NCI-H2171 treated with DMSO at 0.1 percent for 48 hours (cell line): ENCODE measurements at regions not wholly inside any gene's neighbourhood (a gene's known extent, or its start where the extent isn't known, plus 50 kb on each side); places are given as distances from the start of the nearest gene placed in this dataset.

Experiments
- DNase-seq: peaks from one replicate; lab custom pipeline; 2025; lab: John Stamatoyannopoulos, UW

DNA sequence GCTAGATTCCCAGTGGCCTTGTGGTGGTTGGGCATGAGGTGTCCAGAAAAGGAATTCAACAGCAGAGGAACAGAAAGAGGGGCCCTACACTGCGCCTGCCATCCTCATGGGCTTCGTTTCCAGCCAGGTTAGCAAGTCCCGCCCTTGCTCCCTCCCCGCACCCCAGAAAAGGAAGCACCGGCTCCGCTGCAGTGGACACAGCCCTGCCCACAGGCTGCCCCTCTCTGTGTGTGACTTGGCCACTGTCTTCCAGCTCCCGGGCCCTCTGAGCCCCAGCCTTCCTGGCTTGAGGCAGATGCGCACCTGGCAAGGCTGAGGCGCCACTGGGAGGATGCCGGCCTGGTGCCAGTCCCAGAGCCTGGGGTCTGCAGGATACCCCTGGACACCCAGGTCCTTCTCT, 305.0 kb upstream of the IRX4 start:
- no peak for DNase-seq

DNA sequence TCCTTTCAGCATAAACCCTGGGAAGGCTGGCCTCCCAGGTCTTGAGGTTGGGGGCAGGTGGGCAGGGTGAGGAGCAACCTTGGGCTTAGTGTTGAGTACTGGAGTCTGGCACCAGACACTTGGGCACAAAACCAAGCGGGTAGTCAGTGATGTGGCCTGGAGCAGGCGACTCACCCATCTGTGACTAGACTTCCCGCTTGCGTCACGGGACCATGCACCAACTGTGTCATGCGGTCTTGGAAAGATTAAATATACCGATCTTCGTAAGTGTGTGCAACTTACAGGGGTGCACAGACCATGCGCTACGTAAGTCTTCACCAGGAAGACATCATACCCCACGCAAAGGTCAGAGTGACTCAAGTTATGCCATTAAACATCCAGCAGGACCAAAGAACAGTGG, 304.4 kb upstream of the IRX4 start:
- DNase-seq, result no peak

DNA sequence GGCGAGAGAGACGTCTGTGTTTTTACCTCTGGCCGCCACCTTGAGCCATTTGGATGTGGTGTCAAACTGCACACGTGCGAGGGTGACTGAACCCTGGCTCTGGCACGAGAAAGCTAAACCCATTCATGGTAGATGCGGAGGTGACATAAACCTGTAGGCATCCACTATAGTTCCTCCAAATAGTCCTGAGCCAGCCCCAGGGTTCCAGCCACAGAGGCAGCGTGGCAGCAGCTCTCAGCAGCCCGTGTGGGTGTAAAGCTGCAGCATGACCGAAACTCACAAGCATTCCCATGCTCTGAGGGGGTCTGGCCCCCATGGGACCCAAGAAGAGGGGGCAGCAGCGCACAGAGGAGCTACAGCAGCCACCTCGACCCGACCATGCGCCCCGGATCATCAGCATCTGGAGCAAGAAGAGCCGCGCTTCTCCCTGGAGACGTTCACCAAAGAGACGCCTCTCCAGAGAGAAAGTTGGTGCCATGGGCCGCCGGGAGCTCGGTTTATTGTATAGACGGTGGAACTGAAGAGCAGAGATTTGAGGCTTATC, 303.8 kb upstream of the IRX4 start:
- DNase-seq, result no peak

DNA sequence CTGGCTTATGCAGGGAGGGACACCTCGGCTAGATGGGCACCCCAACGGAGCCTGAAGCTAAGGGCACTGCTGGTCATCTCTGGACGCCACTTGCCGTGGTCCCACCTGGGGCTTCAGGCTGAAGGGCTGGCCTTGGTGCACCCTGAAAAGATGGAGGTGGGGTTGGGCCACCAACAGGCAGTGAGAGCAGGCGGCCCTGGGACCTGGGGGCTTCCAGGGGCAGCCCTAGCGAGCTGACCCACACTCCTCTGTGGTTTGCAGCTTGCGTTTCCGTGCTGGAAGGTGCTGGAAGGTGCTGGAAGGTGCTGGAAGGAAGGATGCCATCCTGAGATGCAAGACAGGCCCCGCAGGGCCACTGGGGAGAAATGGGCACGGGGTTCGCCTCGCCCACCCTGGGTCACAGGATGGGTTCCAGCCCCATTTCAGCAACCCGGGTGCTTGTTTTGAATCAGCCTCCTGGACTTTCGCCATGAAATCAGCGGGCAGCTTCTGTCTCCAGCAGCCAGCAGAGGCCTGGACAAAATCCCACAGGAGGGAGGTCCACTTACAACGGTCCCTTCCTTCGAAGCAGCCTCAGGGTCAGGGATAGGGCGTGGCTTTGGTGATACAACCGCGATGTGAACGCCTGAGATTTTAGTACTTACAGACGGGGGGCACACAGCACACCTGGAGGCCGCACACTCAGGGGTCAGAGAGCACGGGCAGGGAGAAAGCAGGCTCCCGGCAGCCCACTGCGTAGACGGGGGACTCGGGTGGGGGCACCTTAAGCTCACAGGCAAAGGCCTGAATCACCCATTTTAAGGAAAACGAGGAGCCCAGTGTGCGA, 303.1 kb upstream of the IRX4 start:
- no peak for DNase-seq

DNA sequence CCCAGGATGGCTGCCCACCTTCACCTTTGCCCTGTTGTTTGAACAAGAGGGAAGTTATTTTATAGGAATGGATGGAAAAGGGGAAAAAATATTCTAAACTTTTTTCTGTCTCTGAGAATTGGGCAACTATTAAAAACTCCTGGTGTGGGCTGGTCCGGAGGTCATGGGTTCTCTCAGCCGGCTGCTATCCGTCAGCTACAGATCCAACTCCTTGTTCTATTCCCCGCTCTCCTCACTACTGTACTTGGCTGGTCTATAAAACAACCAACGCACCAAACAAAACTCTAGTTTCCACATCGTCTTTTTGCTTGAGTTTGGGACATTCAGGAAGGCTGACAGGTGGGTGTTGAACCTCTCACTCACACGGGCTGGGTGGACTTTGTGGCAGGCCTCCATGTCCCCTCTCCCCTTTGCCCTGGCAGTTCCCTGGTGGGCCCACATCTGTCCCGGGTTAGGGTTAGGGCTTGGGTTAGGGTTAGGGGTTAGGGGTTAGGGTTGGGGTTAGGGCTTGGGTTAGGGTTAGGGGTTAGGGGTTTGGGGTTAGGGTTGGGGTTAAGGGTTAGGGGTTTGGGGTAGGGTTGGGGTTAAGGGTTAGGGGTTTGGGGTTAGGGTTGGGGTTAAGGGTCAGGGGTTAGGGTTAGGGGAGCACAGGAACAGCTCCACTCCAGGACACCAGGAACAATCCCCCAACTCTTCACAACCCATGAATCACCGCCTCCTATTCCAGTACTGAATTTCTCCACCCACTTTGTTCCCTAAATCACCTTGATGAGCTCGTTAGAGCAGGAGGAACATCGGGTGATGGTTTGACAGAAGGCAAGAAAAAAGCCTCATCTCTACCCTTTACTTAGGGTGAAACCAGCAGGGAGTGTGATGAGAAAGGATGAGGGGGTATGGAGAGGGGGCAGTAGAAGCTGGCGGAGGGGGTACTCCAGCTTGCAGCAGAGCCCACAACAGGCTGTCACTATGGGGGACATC, 302.1 kb upstream of the IRX4 start:
- no peak for DNase-seq

DNA sequence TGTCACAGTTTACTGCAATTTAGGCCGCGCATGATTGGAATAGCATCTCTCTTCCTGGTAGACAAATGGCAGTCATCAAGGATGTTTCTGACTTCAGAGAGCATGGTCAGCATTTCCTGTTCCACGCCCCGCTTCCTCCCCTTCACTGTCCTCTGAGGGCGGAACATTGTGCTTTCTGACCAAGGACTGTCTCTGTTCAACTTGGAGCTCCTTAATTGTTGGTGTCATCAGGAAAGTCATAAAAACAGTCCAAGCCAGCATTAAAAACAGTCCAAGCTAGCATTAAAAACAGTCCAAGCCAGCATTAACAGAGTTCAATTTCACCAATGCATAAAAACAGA, 301.3 kb upstream of the IRX4 start:
- no peak for DNase-seq

DNA sequence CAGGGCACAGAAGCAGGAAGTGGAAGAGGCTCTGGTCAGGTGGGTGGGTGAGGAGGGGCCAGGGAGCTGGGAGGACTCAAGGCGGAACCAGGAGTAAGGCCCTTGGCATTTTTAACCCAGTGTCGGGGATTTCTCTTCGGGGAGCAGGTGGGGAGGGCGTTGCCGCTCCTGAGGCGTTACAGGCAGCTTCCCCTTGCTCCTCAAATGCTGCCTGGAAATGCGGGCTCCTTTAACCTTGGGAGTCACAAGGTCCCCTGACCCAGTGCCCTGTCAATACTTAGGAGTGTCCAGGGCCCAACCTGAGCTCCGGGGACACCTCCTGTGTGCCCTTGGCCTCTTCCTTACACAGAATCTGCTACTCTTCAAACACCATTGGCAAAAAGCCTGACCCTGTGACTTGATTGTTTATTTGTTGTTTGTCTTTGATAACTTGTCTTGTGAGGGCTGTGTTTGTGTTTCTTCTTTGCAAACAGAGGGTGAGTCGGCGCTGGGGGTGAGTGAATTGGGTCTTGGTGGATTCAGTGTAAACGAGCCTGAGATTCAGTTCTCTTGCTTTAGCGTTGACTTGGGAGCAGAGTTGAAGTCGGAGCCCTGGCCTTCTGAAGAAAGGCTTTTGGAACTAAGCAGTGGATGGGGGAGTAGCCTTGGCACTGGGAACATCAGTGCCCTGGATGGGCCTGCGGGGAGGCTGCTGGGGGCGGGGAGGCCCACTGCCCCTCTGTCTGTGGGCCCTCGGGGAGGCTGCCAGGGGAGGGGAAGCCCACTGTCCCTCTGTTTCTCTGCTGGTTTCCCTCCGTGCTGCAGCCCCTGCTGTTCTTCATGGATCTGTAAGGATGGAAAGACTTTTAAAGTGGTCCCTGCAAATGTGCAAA, 300.7 kb upstream of the IRX4 start:
- DNase-seq, result no peak

DNA sequence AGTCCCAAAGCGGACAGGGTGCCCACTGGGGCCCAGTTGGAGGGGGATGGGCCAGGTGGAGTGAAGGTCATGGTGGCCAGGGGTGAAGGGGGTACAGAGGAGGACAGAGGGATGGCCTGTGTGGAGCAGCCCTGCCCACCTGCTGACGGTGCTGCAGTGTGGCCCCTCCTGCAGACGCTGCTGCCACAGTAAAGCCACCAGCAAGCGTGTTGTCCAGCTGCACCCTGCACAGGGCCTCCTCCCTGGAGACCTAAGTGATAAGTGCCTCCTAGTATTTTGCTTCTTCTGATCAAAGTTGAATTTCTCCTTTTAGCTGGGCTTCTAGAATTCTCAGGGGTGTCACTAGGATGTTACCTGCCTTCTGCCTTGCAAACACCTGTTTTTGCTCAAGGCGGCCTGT, 299.3 kb upstream of the IRX4 start:
- no peak for DNase-seq

DNA sequence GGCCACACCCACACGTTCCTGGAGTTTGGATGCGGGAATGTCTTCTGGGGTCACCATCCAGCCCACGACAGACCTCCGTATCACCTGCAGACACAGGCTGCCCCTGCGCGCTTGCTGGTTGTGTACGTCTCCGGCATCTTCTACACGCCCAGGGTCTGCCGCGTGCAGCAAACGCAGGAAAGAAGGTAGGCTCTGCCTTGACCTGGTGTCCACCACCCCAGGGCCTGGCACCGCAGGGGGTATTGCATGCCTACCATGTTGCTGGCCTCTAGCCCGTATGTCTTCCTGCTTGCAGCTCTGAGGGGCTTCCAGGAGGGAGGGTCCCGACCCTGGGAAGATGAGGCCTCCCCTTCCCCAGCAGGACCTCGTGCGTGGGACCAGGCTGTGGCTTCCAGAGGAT, 298.8 kb upstream of the IRX4 start:
- no peak for DNase-seq

DNA sequence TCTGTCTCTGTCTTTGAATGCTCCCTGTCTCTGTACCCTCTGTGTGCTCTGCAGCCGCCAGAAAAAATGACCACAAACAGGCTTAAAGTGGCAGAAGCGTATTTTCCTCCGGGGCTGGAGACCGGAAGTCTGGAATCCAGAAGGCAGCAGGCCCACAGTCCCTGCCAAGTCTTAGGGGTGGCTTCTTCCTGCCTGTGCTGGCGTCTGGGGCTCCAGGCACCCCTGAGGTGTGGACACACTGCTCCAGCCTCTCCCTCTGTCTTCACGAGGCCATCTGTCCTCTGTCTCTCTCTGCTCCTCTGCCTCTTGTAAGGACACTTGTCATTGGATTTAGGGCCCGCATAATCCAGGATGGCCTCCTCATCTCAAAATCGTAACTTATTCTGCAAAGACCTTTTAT, 298.4 kb upstream of the IRX4 start:
- no peak for DNase-seq

DNA sequence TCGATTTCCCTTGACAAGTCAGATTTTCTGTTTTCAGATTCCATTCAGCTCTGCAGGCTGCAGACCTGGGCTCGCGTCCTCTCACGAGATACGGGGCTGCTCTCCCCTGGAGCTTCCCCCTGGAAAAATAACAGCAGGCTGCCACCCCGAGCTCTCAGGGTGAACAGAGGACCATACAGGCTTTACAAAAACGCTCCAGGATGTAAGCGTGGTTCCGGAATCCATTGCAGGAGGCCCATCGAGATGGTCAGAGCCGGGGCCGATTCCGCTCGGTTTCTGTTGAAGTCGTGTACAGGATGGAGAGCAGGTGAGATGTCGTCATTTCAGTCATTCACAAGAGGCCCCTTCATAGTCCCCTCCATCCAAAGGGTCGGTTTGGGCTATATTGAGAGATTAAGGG, 297.7 kb upstream of the IRX4 start:
- DNase-seq, result no peak

DNA sequence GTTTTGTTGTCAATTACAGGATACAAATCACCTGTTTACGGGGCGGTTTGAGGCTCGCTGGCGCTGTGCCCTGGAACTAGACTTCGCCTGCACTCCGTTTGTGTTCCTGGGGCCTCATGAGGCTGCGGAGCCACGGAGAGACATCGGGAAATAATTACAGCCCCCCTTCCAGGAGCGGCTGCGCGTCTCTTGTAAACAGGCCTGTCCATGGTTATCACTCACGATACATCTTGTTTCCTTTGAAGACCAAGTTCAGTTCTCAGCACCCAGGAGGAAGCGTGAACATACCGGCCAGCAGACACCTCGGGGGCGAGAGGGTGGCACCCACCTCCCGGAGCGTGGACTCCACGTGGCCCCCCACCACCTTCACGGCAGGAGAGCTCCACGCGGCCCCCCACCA, 297.1 kb upstream of the IRX4 start:
- DNase-seq, result no peak

DNA sequence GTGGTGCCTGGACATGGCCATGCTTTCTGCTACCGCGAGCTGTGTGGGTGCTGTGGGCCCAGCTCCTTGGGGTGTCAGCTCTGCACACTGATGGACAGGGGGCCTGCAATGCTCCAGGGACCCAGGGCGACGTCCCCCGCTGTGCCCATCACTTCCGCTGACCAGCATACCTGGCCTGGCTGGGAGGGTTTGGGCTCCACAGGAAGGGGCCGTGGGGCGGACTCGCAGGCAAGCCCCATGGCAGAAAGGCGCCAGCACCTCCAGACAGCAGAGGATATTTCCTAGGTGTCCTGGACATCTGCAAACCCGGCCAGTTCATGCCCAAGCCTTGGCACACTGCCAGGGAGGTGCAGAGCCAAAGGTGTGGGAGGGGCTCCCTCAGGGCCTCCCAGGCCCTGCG, 295.8 kb upstream of the IRX4 start:
- no peak for DNase-seq

DNA sequence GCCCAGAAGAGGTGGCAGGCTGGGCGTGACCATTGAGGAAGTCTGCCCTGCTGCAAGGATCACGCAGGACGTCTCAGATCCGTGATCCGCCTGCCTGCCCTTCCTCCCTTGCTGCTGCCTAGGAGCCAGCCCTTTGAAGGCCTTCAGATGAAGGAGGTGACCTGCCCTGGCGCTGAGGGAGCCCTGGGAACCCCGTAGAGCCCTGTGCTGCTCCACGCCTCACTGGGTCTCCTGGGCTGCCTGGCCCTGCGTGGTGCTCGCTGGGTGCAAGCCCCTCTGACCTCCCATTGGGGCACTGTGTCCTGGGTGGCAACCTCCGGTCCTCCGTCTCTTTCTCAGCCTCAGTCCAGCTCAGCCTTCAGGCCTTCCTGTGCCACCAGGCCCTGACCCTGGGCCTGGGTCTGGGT, 295.3 kb upstream of the IRX4 start:
- no peak for DNase-seq

DNA sequence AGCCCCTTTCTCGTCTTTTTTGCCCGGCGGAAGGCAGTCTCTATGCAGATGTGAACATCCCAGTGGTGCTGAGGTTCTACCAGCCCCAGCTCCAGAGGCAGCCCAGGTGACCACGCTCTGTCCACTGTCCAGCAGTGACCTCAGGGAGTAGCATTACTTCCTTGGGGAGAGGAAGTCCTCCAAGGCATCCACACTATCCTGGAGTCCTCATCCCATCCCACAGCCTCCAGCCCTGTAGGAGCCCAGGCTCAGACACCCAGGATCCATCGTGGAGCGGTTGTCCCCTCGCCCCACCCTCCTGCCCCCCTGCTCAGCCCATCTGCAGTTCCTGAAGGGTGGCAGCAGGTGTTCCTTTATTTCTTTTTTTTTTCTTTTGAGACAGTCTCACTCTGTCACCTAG, 294.5 kb upstream of the IRX4 start:
- peak; percentile 58 for DNase-seq

DNA sequence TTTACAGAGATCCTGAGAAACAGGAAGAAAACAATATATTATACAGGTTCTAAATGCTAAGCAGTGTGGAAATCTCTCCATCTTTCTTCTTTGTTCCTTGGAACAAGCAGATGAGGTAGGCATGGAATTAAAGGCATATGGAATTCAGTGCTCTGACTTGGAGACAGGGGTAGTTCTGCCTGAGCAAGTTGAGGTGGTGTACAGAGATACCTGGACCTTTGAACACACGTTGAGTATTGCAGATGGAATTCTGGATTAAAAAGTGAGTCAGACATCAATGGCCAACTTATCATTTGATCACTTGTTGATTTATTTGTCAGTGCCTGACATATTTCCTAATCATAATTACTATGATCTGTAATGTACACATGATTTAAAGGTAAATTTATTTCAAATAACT, 293.9 kb upstream of the IRX4 start:
- DNase-seq, result no peak

DNA sequence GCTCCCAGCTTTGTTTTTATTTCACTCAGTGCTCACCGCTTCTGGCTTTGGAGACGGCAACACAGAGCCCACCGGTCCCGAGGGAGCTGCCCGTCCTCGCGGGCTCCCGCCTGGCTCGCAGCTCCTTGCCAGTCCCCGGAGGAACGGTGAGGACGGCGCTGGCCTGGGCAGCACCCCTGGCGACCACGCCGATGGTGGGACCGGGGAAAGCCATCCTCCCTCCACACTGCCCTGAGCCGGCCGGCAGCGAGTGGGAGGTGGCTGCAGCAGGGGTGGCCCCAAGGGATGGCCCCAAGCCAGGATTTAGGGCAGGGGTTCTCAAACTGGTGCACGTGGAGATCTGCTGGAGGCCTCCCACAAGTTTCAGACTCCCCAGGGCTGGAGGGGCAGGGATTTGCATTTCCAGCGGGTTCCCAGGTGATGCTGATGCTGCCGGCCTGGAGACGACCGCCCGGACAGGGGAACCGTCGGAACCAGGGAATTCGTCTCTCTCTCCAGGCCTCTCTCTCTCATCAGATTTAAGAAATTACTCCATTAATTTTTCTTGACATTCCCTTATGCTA, 293.2 kb upstream of the IRX4 start:
- DNase-seq, result no peak

DNA sequence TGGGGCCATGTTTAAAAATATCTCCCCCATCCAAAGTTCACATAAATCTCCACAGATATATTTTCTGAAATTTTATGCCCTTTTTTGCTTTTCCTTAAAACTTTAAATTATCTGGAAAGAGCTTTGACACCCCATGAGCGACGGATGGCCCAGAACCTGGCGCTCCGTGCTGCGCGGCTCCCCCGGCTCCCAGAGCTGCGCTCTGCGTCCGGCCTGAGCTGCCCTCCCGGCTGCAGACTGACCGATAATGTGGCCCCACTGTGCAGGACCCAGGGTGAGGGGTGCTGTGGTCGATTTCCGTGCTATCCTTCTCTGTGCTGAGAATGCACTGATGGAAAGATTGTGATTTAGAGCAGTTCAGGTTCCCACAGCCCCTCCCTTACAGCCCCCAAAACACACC, 292.3 kb upstream of the IRX4 start:
- no peak for DNase-seq

DNA sequence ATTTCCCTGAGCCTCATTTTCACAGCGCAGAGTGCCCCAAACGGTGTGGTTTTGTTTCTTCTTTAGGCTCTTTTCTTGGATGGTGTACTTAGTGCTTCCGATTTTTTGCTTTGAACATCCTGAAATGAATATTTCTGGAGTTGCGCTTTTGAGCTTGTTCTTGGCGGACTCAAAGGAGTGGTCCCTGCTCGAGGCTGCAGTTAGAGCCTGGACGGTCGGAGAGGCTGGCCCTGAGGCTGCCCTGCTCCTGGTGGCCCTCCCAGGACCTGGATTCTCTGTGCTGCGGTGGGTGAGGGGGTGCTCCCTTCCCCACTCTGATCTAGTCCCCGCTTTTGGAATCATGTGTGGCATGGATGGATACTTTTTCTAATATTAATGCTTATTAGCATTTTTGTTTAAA, 291.8 kb upstream of the IRX4 start:
- no peak for DNase-seq

DNA sequence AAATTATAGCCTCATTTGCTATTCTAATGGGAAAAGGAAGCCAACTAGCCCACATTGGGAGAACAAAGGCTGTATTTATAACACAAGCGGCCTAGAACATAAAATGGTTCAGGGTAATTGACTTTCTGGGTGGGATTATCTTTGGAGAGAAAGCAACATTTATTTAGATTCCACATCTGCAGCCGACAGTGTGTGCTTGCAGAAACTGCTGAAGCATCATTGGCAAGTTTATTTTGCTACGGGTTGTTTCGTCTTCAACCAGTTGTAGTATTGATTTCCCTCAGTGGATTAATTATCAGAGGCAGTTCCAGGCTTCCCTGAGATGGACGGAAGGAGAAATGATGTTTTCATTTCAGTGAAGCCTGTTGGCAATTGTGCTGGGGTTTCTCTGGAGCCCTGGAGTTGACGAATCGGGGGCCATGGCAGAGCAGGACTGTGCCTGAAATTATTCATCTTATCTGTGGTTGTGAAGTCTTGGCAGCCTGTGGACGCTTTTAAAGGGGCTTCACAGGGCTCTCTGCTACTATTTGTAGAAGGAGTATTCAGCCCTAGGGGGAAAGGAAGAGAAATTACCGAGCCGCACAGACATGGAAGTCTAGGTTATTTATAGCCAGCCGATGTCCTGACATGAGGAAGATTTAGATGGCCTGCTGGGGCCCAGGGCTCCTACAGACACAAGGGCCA, 290.6 kb upstream of the IRX4 start:
- no peak for DNase-seq

DNA sequence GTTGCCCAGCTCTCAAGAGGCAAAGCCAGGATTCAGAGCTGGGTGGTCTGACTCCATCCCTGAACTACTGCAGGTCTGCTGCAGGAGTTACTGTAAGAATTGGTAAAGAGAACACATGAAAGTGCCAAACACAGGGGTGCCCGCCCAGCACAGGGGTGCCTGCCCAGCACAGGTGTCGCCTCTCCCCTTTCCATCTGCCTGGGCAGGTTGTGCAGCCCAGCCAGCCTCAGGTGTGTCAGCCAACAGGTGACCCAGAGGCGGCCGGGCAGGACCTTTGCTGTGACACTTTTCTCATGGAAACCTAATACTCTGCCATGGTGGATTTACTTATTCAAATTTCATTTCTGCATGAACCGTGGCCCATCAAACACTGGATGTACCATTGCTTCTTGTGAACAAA, 289.7 kb upstream of the IRX4 start:
- DNase-seq, result no peak
